Activated naive CD8-positive, alpha-beta T cell (primary cell): ENCODE measurements at regions not wholly inside any gene's neighbourhood (a gene's known extent, or its start where the extent isn't known, plus 50 kb on each side); places are given as distances from the start of the nearest gene placed in this dataset.

Source experiments
- H3K27ac Mint-ChIP-seq: one replicate; pipeline ENCODE4 v1.8.0; 2021; ENCODE audit warnings: mixed read lengths
- H3K27me3 Mint-ChIP-seq: one replicate; pipeline ENCODE4 v1.8.0; 2021; ENCODE audit warnings: mixed read lengths
- H3K36me3 Mint-ChIP-seq: one replicate; pipeline ENCODE4 v1.8.0; 2021; ENCODE audit warnings: mixed read lengths
- H3K4me1 Mint-ChIP-seq: one replicate; pipeline ENCODE4 v1.8.0; 2021; ENCODE audit warnings: low read depth, mixed read lengths
- H3K4me3 Mint-ChIP-seq: one replicate; pipeline ENCODE4 v1.8.0; 2021; ENCODE audit warnings: mild to moderate bottlenecking, mixed read lengths
- H3K9me3 Mint-ChIP-seq: one replicate; pipeline ENCODE4 v1.8.0; 2021; ENCODE audit warnings: low read depth, mixed read lengths

DNA sequence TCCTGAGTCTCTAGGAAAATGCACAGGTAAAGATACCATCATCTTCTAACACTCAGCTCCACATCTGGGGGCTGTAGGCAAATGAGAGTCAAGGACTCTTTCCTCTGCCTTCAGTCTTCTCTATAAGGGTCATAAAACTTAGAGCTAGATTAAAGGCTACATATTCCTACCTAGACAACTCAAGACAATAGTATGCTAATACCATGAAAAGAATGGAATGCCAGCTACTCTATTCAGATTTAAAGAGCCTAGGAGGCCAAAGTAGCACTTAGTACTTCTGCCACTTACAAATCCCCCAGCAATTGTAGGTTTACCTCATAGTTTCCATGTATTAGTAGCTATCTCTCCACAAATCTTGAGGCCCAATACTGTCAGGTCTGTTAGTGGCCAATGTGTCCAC lies 453.0 kb downstream of the SLITRK5 start:
- Mint-ChIP-seq H3K9me3 (peaks cover 5% of the 10 kb centered on the region), H3K27me3 (no peaks in the 10 kb centered on the region), H3K4me3 (no peak overlapping the region), H3K36me3 (no peaks in the 10 kb centered on the region), H3K27ac (no peak overlapping the region), H3K4me1 (peaks cover 17% of the 10 kb centered on the region)

DNA sequence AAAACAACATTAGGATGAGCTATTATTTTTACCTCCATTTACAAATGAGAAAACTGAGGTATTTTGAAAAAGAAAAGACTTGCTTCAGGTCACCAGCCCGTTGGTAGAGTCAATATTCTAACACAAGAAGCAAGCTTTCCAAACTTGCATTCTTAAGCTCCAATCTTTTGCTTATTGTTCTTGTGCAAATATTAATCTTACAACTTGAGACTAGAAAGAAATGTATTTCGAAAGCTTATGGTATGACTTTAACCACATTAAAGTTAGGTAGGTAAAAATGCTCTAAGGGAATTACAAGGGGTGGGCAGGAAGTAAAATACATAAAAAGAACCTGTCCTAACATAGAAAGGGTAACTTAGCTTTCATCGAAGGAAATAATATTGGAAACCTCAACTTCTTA lies 453.9 kb downstream of the SLITRK5 start:
- no peaks in the 10 kb centered on the region for H3K27me3 Mint-ChIP-seq
- peak overlapping the region; percentile 24 for H3K4me3 Mint-ChIP-seq
- peaks cover 5% of the 10 kb centered on the region for H3K9me3 Mint-ChIP-seq

GRCh38 chr13:88136098-88136790 lies 465.1 kb downstream of the SLITRK5 start:
- Mint-ChIP-seq H3K9me3 (peaks cover 10% of the 10 kb centered on the region), H3K27ac (no peak overlapping the region), H3K36me3 (no peaks in the 10 kb centered on the region), H3K27me3 (no peaks in the 10 kb centered on the region), H3K4me1 (no peaks in the 10 kb centered on the region), H3K4me3 (no peak overlapping the region)

More for the DNA sequence above, 453.9 kb downstream of the SLITRK5 start:
- H3K27ac Mint-ChIP-seq = no peak overlapping the region
- peaks cover 17% of the 10 kb centered on the region for H3K4me1 Mint-ChIP-seq
- H3K36me3 Mint-ChIP-seq = no peaks in the 10 kb centered on the region

- H3K27ac Mint-ChIP-seq = no peak overlapping the region
- no peaks in the 10 kb centered on the region for H3K27me3 Mint-ChIP-seq
- H3K9me3 Mint-ChIP-seq = peaks cover 7% of the 10 kb centered on the region
- H3K4me3 Mint-ChIP-seq = no peak overlapping the region
- H3K36me3 Mint-ChIP-seq = no peaks in the 10 kb centered on the region
- H3K4me1 Mint-ChIP-seq = no peaks in the 10 kb centered on the region
Observed at GRCh38 chr13:88142653-88143052, 471.5 kb downstream of the SLITRK5 start.

DNA sequence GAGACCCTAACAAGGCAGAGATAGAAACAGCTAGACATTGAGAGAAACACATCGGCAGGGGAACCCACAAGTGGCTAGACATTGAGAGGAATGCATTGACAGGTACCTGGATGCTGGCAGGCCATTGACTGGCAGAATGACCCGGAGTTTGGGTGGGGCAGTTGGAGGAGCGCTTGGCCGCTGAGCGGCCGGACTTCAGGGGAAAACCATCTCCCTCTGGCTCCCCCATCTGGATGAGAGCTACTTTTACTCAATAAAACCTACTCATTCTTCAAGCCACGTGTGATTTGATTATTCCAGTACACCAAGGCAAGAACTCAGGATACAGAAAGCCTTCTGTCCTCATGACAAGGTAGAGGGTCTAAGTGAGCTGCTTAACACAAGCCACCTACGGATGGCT lies 473.4 kb downstream of the SLITRK5 start:
- Mint-ChIP-seq H3K27ac (no peak overlapping the region), H3K27me3 (no peaks in the 10 kb centered on the region), H3K4me1 (no peaks in the 10 kb centered on the region), H3K36me3 (no peaks in the 10 kb centered on the region), H3K9me3 (no peaks in the 10 kb centered on the region), H3K4me3 (no peak overlapping the region)

DNA sequence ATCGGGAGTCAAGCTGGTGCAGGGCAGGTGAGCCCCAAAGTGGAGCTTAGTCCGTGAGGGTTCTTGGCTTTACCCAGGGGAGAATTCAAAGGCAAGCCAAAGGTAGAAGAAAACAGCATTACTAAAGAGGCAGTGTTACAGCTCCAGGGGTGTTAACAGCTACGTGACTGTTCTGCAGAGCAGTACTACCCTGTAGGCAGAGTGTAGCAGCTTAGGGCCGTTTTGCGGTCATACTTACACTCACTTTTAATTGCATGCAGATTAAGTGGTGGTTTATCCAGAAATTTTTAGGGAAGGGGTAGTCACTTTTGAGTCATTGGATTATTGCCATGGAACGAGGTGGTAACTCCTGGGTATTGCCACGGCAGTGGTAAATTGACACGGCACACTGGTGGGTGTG lies 482.2 kb downstream of the SLITRK5 start:
- Mint-ChIP-seq H3K9me3 (no peaks in the 10 kb centered on the region), H3K4me3 (no peak overlapping the region), H3K27me3 (no peaks in the 10 kb centered on the region), H3K27ac (no peak overlapping the region), H3K36me3 (no peaks in the 10 kb centered on the region), H3K4me1 (no peaks in the 10 kb centered on the region)

- Mint-ChIP-seq H3K4me3 (no peak overlapping the region), H3K27me3 (no peaks in the 10 kb centered on the region), H3K36me3 (no peaks in the 10 kb centered on the region)
Observed at GRCh38 chr13:88154001-88154400, 482.8 kb downstream of the SLITRK5 start.

GRCh38 chr13:88162076-88162702 lies 491.0 kb downstream of the SLITRK5 start:
- H3K4me1 Mint-ChIP-seq = no peaks in the 10 kb centered on the region
- H3K9me3 Mint-ChIP-seq = no peaks in the 10 kb centered on the region
- H3K36me3 Mint-ChIP-seq = no peaks in the 10 kb centered on the region
- H3K4me3 Mint-ChIP-seq = no peak overlapping the region
- no peaks in the 10 kb centered on the region for H3K27me3 Mint-ChIP-seq
- no peak overlapping the region for H3K27ac Mint-ChIP-seq

More at GRCh38 chr13:88154001-88154400, 482.8 kb downstream of the SLITRK5 start:
- no peaks in the 10 kb centered on the region for H3K4me1 Mint-ChIP-seq
- no peaks in the 10 kb centered on the region for H3K9me3 Mint-ChIP-seq
- no peak overlapping the region for H3K27ac Mint-ChIP-seq

GRCh38 chr13:88176231-88176630 lies 505.1 kb downstream of the SLITRK5 start:
- peaks cover 3% of the 10 kb centered on the region for H3K9me3 Mint-ChIP-seq
- no peak overlapping the region for H3K27ac Mint-ChIP-seq
- H3K4me1 Mint-ChIP-seq = no peaks in the 10 kb centered on the region
- no peaks in the 10 kb centered on the region for H3K27me3 Mint-ChIP-seq
- no peak overlapping the region for H3K4me3 Mint-ChIP-seq
- no peaks in the 10 kb centered on the region for H3K36me3 Mint-ChIP-seq

- H3K27ac Mint-ChIP-seq = no peak overlapping the region
- peaks cover 2% of the 10 kb centered on the region for H3K36me3 Mint-ChIP-seq
- no peaks in the 10 kb centered on the region for H3K9me3 Mint-ChIP-seq
- H3K4me1 Mint-ChIP-seq = no peaks in the 10 kb centered on the region
- no peak overlapping the region for H3K4me3 Mint-ChIP-seq
- H3K27me3 Mint-ChIP-seq = no peaks in the 10 kb centered on the region
Observed at GRCh38 chr13:88183440-88183839, 512.3 kb downstream of the SLITRK5 start.

DNA sequence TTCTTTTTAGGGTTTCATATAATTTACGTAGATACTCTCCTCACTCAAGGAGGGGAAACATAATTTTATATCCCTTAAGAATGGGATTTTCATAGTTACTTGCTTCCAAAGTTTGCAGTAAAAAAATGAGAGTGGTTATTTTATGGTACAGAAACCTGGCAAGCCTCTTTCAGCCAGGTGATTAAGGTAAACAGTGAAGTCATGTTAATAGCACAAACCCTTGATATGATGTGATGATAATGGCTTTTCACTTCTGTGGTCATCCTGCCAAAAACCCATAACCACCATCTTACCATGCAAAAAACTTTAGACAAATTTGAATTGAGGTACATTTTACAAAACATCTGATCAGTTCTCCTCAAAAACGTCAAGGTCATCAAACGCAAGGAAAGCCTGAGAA lies 517.8 kb downstream of the SLITRK5 start:
- no peak overlapping the region for H3K27ac Mint-ChIP-seq
- H3K9me3 Mint-ChIP-seq = no peaks in the 10 kb centered on the region
- peaks cover 2% of the 10 kb centered on the region for H3K36me3 Mint-ChIP-seq
- no peaks in the 10 kb centered on the region for H3K4me1 Mint-ChIP-seq
- H3K27me3 Mint-ChIP-seq = no peaks in the 10 kb centered on the region
- H3K4me3 Mint-ChIP-seq = no peak overlapping the region

DNA sequence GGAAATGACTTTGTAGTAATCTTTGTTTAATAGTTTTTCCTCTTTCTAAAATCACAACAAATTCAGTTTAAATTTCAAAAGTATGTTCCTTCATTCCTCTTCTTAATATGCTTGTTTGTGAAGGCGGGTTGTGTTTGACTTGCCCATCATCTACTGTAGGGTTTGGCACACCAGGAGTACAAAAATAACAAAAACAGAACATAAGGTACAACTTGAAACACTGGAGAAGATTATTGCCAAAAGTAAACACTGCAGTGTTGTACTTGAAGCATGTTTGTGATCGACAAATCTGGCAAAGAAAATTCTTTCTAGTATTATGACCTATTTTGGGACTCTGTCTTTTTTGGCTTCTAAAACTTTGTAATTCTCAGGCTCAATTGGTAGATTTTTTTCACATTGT lies 518.6 kb downstream of the SLITRK5 start:
- H3K9me3 Mint-ChIP-seq = no peaks in the 10 kb centered on the region
- H3K27ac Mint-ChIP-seq = no peak overlapping the region
- no peaks in the 10 kb centered on the region for H3K4me1 Mint-ChIP-seq
- H3K36me3 Mint-ChIP-seq = peaks cover 2% of the 10 kb centered on the region
- H3K4me3 Mint-ChIP-seq = no peak overlapping the region
- no peaks in the 10 kb centered on the region for H3K27me3 Mint-ChIP-seq

DNA sequence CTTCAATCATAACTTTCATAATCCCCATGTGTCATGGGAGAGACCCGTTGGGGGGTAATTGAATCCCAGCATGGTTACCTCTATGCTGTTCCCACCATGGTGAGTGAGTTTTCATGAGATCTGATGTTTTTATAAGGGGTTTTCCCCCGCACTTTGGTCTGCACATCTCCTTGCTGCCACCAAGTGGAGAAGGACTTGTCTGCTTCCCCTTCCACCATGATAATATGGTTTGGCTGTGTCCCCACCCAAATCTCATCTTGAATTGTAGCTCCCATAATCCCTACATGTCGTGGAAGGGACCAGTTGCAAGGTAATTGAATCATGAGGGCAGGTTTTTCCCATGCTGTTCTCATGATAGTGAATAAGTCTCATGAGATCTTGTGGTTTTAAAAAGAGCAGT lies 524.9 kb downstream of the SLITRK5 start:
- no peaks in the 10 kb centered on the region for H3K4me1 Mint-ChIP-seq
- no peak overlapping the region for H3K4me3 Mint-ChIP-seq
- H3K27me3 Mint-ChIP-seq = no peaks in the 10 kb centered on the region
- no peaks in the 10 kb centered on the region for H3K36me3 Mint-ChIP-seq
- H3K9me3 Mint-ChIP-seq = peaks cover 6% of the 10 kb centered on the region
- H3K27ac Mint-ChIP-seq = no peak overlapping the region

GRCh38 chr13:88217372-88217771 lies 546.2 kb downstream of the SLITRK5 start:
- no peaks in the 10 kb centered on the region for H3K9me3 Mint-ChIP-seq
- H3K4me1 Mint-ChIP-seq = no peaks in the 10 kb centered on the region
- H3K27ac Mint-ChIP-seq = no peak overlapping the region
- no peaks in the 10 kb centered on the region for H3K27me3 Mint-ChIP-seq
- H3K36me3 Mint-ChIP-seq = no peaks in the 10 kb centered on the region
- H3K4me3 Mint-ChIP-seq = no peak overlapping the region

DNA sequence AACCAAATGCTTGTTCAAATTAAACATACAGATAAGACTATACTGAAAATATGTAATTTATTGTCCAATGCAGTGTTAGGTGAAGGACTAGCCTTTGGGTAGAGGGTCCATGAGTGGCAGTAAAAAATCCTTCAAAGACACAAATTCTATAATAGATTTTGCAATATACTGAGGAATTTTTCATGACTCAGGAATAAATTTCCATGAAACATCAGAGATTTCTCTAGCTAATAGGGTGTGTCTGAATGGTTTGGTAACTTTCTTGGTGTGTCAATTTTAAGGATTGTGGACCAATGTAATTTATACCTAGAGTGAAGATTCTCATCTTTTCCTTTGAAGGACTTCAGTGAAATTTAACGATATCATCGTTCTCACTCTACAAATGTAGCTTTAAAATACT lies 546.7 kb downstream of the SLITRK5 start:
- H3K36me3 Mint-ChIP-seq = no peaks in the 10 kb centered on the region
- no peak overlapping the region for H3K27ac Mint-ChIP-seq
- H3K4me1 Mint-ChIP-seq = no peaks in the 10 kb centered on the region
- no peak overlapping the region for H3K4me3 Mint-ChIP-seq
- H3K27me3 Mint-ChIP-seq = no peaks in the 10 kb centered on the region
- H3K9me3 Mint-ChIP-seq = no peaks in the 10 kb centered on the region

DNA sequence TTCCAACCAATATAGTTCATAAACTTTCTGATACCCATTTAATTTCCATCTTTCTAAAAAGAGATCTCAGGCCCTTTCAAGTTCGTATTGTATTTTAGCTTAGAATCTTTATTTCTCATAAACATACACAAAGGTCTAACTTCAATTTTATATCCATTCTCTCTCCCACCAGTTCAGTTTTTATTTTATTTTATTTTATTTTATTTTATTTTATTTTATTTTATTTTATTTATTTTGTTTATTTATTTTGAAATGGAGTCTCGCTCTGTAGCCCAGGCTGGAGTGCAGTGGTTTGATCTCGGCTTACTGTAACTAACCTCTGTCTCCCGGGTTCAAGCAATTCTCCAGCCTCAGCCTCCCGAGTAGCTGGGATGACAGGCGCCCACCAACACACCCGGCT lies 552.8 kb downstream of the SLITRK5 start:
- H3K4me1 Mint-ChIP-seq = no peaks in the 10 kb centered on the region
- H3K27ac Mint-ChIP-seq = no peak overlapping the region
- H3K27me3 Mint-ChIP-seq = no peaks in the 10 kb centered on the region
- H3K36me3 Mint-ChIP-seq = no peaks in the 10 kb centered on the region
- H3K4me3 Mint-ChIP-seq = no peak overlapping the region
- H3K9me3 Mint-ChIP-seq = no peaks in the 10 kb centered on the region
